Stromal cell of bone marrow (primary cell): ENCODE measurements at regions not wholly inside any gene's neighbourhood (a gene's known extent, or its start where the extent isn't known, plus 50 kb on each side); places are given as distances from the start of the nearest gene placed in this dataset.
A peak's percentile ranks its signal among the peaks of the same experiment; 100 is the strongest.
"Not testable (repeated sequence)": the region's sequence is repeated elsewhere in the genome, so short reads cannot be mapped to it uniquely, and the experiment has no call there.

Experiments used
- DNase-seq: peaks from one replicate; pipeline ENCODE4 v3.0.0-alpha.2; 2012; ENCODE audit warnings: low read depth

DNA sequence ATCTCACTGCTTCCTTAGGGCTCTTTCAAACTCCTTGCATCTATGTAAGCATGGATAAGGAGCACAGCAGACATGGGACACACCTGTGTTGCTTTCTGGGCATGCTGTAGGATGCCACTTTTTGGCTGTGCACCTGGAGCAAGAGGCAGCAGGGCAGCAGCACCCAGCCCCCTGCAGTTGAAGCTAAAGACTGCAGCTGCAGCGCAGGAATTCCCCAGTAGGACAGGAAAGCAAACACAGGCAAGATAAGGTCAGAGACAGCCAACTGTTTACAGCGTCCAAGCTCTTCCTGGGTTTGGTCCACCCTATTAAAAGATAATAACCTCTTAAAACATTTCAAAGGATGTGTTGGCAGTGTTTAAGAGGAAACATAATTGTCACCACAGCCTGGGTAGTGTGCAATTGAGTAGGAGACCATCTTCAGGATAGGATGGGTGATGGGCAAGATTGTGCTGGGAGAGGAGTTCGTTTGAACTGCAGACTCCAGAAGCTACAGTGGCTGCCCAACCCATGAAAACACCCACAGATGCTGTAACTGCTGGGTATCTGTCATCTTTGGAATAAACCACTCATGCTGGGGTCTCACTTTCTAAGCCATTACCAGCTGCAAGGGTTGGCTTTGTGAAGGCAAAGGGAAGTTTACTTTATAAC is 242.3 kb upstream of the PLGLB1 start:
- not testable (repeated sequence) for DNase-seq

DNA sequence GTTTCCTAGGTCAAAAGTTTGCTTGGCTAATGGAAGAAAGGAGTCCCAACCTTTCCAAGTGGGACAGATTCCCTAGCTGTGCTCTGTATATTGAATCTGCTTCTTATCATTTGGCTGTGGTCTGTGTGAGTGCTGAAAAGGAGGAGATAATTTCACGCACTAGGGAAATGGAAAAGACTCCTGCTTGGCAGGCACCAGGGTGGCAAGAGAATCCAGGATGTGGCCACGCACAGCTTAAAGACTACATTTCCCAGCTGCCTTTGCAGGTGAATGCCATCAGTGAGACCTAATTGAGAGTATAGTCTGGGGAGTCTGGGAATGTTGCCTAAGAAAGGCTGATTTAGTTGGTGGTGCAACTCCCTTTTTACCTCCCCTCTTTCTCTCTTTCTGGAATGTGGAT is 253.5 kb upstream of the PLGLB1 start:
- DNase-seq: not testable (repeated sequence)

- DNase-seq: not testable (repeated sequence)
Observed at GRCh38 chr2:87275974-87276629, 254.5 kb upstream of the PLGLB1 start.

- DNase-seq: not testable (repeated sequence)
Observed at GRCh38 chr2:87276673-87277072, 255.0 kb upstream of the PLGLB1 start.

DNA sequence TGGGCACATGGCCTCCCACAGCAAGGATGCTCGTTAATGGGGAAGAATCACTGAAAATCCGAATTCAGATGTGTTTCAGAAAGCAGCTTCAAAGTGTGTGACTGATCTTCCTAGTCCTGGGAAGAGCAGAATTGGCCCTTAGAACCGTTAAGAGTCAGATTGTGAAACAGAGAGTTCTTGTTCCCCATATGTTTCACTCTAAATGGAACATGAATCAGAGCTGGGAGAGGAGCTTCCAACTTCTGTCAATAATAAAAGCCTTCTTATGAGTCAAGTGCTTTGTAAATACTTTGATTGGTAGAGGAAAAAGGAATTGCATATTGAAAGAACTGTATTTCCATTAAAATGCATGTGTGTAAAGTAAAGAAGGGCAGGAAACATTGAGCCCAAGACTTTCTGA is 256.1 kb upstream of the PLGLB1 start:
- DNase-seq: not testable (repeated sequence)

- not testable (repeated sequence) for DNase-seq
Observed at GRCh38 chr2:87280596-87281355, 259.1 kb upstream of the PLGLB1 start.

- DNase-seq: not testable (repeated sequence)
Observed at GRCh38 chr2:87283735-87284470, 262.3 kb upstream of the PLGLB1 start.

GRCh38 chr2:87284471-87284772 is 262.8 kb upstream of the PLGLB1 start:
- DNase-seq: not testable (repeated sequence)

DNA sequence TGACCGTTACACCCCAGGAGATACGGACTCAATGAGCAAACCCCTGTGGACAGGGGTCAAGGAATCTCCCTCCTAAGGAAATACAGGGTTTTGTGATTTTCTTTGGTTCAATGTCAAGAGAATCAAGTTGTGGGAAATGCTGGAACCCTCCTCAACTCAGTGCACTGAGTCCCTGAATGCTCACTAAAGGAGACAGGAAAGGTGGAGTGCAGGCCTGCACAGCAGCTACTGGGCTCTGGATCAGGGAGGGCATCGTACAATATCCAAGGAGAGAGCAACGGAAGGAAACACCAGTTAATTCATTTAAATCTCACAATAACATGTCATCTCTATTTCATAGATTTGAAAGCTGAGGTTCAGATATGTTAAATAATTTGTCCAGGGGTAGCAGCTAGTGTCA is 263.5 kb upstream of the PLGLB1 start:
- DNase-seq: not testable (repeated sequence)

DNA sequence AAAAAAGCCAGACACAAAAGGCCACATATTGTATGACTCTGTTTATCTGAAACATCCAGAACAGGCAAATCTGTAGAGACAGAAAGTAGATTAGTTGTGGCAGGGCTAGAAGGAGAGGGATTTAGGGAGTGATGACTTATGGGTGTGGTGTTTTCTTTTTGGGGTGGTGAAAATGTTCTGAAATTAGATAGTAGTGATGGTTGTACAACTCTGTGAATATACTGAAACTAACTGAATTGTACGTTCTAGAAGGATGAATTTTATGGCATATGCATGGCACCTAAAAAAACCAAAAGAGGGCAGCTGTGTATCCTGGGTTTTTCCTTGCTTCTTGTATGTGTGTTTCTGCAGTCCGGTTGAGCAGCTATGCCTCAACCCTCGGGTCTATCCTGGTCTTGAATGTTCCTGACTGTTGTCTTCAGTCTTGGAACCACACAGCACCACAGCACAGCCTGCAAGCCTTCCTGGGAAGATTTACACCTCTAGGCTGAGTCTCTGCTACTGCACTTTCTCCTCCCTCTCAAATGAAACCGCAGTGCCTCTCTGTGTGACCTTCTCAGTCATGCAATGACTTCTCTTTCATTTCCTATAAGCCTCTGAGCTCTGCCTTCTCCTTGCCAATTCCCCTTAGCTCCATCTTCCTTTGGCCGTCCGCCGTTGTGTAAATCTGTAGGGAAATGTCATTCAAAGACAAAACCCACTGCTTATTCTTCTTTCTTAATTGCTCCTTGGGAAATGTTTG is 269.1 kb upstream of the PLGLB1 start:
- peak; percentile 3 for DNase-seq

- not testable (repeated sequence) for DNase-seq
Observed at GRCh38 chr2:87291400-87292200, 270.0 kb upstream of the PLGLB1 start.

DNA sequence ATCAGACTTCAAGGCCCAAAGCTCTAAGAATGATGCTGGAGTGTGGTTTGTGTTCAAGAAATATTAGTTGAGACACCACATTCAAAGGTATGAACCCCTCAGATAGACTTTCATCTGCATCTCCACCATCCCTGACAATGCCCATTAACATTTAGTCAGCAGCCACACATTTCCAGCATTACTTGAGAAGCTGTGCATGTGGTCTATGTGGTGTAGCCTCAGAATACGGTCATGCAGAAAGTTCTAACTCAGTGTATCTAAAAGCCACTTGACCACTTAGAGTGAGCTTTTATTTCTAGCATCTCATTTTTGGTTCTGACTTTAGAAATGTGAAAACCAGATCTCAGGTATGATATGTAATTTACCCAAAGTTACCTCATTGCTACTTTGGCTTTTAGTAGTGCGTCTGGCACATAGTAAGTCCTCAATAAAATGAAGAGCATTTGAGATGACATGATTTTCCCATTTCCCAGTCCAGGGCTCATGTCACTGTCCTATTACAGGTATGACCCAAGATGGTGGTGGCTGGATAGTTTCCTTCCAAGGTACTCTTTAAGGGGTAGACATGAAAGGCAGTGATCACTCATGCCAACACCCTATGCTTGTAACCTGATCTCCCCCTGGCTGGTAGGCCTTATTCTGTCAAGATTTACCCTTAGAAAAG is 272.4 kb upstream of the PLGLB1 start:
- DNase-seq: not testable (repeated sequence)

DNA sequence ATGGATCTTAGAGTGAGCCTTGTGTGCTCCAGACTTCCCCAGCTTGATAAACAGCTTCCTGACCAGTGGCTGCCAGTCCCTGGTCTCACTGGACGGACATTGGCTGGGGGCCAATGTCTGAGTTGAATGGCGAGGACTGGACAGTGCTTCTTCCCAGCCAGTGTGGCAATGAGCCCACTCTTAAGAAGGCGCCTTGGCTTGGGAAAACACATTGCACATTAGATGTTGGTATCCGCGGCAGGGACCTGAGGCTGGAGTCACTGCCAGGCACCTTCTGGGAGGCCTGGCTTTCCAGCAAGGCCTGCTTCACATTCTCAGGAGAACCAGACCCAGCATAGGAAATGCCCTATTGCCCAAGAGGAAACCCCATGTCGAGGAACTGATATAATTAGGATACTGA is 273.5 kb upstream of the PLGLB1 start:
- DNase-seq: not testable (repeated sequence)

GRCh38 chr2:87301349-87301748 is 279.7 kb upstream of the PLGLB1 start:
- DNase-seq: not testable (repeated sequence)

DNA sequence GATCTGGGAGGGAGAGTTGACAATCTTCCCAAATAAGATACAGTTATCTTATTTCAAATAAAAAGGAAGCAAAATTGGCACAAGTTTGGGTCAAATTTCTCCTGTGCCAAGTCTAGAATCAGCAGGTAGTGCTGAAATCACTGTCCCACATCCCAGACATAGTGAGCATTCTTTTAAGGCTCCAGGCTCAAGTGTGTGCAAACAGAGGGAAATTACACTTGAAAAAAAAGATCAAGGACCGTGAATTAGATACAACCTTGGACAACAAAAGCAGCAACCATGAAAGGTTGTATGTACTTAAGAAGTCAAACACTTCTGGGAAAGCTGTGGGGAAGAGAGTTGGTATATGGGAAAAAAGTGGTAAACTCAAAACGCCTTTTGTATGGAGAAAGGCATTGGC is 280.2 kb upstream of the PLGLB1 start:
- DNase-seq: not testable (repeated sequence)

GRCh38 chr2:87308621-87309020 is 287.0 kb upstream of the PLGLB1 start:
- not testable (repeated sequence) for DNase-seq

GRCh38 chr2:87309785-87310184 is 288.1 kb upstream of the PLGLB1 start:
- not testable (repeated sequence) for DNase-seq

DNA sequence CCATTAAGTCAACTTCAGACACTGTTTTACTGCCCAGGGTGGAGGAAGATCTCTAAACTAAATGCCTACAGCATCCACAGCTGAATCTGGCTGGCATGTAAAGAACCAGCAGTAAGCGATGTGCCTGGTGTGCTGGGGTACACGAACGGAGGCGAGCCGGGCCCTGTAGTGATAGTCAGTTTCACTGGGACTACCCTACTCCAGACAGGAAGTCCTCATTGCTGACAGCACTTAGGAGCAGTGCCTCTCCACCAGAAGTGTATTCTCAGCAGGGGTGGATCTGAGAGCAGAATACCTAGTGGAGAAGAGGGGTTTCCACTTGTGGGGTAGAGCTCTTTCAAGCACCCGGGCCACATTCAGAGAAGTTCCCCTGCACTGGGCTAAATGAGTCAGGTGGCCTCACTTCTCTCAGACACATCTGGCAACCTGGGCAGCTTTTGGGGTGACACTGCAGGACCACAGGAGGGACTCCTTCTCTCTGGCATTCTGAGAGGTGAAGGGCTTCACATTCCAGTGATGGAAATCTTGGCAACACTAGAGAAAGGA is 290.3 kb upstream of the PLGLB1 start:
- not testable (repeated sequence) for DNase-seq

- not testable (repeated sequence) for DNase-seq
Observed at GRCh38 chr2:87314622-87315021, 293.0 kb upstream of the PLGLB1 start.
